Keratinocyte (primary cell): ENCODE measurements at regions not wholly inside any gene's neighbourhood (a gene's known extent, or its start where the extent isn't known, plus 50 kb on each side); places are given as distances from the start of the nearest gene placed in this dataset.

Experiments
- DNase-seq: peaks from one replicate; pipeline ENCODE4 v3.0.0-alpha.2; 2011; ENCODE audit warnings: low read depth, missing footprints, low spot score
- FAIRE-seq: peaks from 2 replicates; lab custom pipeline; 2011; peaks lifted over from hg19 to GRCh38; lab: Jason Lieb, UNC
- H2AFZ ChIP-seq: 2 replicates; pipeline ENCODE4 v1.6.0; 2012; ENCODE audit warnings: low read length, control low read depth, inconsistent platforms; ENCODE audit not compliant: control insufficient read depth
- H3K27ac ChIP-seq: 2 replicates; pipeline ENCODE4 v1.5.1; 2011; ENCODE audit warnings: low read length; ENCODE audit not compliant: control insufficient read depth, insufficient read depth
- H3K27me3 ChIP-seq: 3 replicates; pipeline ENCODE4 v1.6.0; 2011; ENCODE audit warnings: low read length; ENCODE audit not compliant: control insufficient read depth, insufficient read depth; ENCODE audit errors: extremely low read depth
- H3K36me3 ChIP-seq, 2 experiments: 2 replicates in 1 of 2; 3 replicates in 1 of 2; pipeline ENCODE4 v1.5.1; 2011; ENCODE audit warnings: low read length in 2 of 2, mild to moderate bottlenecking in 1 of 2; ENCODE audit not compliant: control insufficient read depth in 2 of 2, insufficient read depth in 2 of 2; ENCODE audit errors: extremely low read depth in 1 of 2
- H3K4me1 ChIP-seq: 3 replicates; pipeline ENCODE4 v1.5.1; 2011; ENCODE audit warnings: low read length; ENCODE audit not compliant: control insufficient read depth, insufficient read depth; ENCODE audit errors: extremely low read depth
- H3K4me2 ChIP-seq: 3 replicates; pipeline ENCODE4 v1.6.0; 2011; ENCODE audit warnings: low read depth, low read length; ENCODE audit not compliant: control insufficient read depth, insufficient read depth; ENCODE audit errors: extremely low read depth
- H3K4me3 ChIP-seq, 3 experiments: fragments of 200-600 bp in 1 of 3; sonication (generic) in 1 of 3; 2 replicates in 2 of 3; 3 replicates in 1 of 3; pipeline ENCODE4 v1.5.1; 2011 to 2016; ENCODE audit warnings: low read length in 3 of 3, mild to moderate bottlenecking in 3 of 3, control low read depth in 2 of 3, inconsistent platforms in 1 of 3, low read depth in 1 of 3, mixed read lengths in 1 of 3, mixed run types in 1 of 3, moderate library complexity in 1 of 3; ENCODE audit not compliant: control insufficient read depth in 2 of 3, insufficient read depth in 2 of 3; ENCODE audit errors: extremely low read depth in 1 of 3
- H3K79me2 ChIP-seq: 2 replicates; pipeline ENCODE4 v1.6.0; 2012; ENCODE audit warnings: low read length; ENCODE audit not compliant: control insufficient read depth, insufficient read depth
- H3K9ac ChIP-seq: 3 replicates; pipeline ENCODE4 v1.6.0; 2011; ENCODE audit warnings: low read length; ENCODE audit not compliant: control insufficient read depth, insufficient read depth; ENCODE audit errors: extremely low read depth
- H3K9me1 ChIP-seq: 3 replicates; pipeline ENCODE4 v1.6.0; 2011; ENCODE audit warnings: low read length; ENCODE audit not compliant: control insufficient read depth, insufficient read depth; ENCODE audit errors: extremely low read depth
- H3K9me3 ChIP-seq: 2 replicates; pipeline ENCODE4 v1.5.1; 2012; ENCODE audit warnings: low read depth, low read length; ENCODE audit not compliant: control insufficient read depth
- H4K20me1 ChIP-seq: 3 replicates; pipeline ENCODE4 v1.6.0; 2011; ENCODE audit warnings: low read length; ENCODE audit not compliant: control insufficient read depth, insufficient read depth; ENCODE audit errors: extremely low read depth
- CTCF ChIP-seq, 3 experiments: IDR thresholded peaks in 1 of 3; conservative IDR thresholded peaks in 1 of 3; optimal IDR thresholded peaks in 1 of 3; 2 replicates in 2 of 3; 3 replicates in 1 of 3; pipeline versions ENCODE3 to v1.5.1; 2011; ENCODE audit warnings: low read length in 3 of 3, mild to moderate bottlenecking in 3 of 3, moderate library complexity in 2 of 3, control low read depth in 1 of 3, inconsistent platforms in 1 of 3; ENCODE audit not compliant: insufficient read depth in 2 of 3; ENCODE audit errors: extremely low read depth in 1 of 3
- EZH2 ChIP-seq: IDR thresholded peaks from one replicate; pipeline ENCODE4 v1.6.1; 2012; ENCODE audit warnings: inconsistent platforms, mild to moderate bottlenecking, low read length, moderate library complexity
- dilution Hi-C: fragments of 300-500 bp; cut with MboI; formaldehyde crosslinking; loops from one replicate; pipeline ENCODE4 v1.7.0; 2020; ENCODE audit warnings: low sequenced_read_pairs; ENCODE audit not compliant: extremely low pct_ligation_motif_present

- H3K36me3 ChIP-seq = no peaks in the 10 kb centered on the region
- no peaks in the 10 kb centered on the region for H3K4me1 ChIP-seq
- TF ChIP-seq EZH2 (no peak), CTCF (optimal IDR thresholded peaks at IDR 0.05 in 1 of 3, IDR thresholded peaks at IDR 0.05 in 1 of 3, conservative IDR thresholded peaks at IDR 0.05 in 1 of 3; ENCODE audit: extremely low read depth in 1 of 3, insufficient read depth in 2 of 3, low read length in 3 of 3) (no peak)
- H3K9me1 ChIP-seq = no peaks in the 10 kb centered on the region
- dilution Hi-C loops = no loop called here
- H3K4me3 ChIP-seq = no peak overlapping the region
- no peaks in the 10 kb centered on the region for H3K9me3 ChIP-seq
- DNase-seq = no peak
- H4K20me1 ChIP-seq = no peaks in the 10 kb centered on the region
- no peak overlapping the region for H3K4me2 ChIP-seq
- H3K27ac ChIP-seq = no peak overlapping the region
- no peak for FAIRE-seq
- no peaks in the 10 kb centered on the region for H3K79me2 ChIP-seq
- no peaks in the 10 kb centered on the region for H3K27me3 ChIP-seq
- no peak overlapping the region for H3K9ac ChIP-seq
- H2AFZ ChIP-seq = no peak overlapping the region
Measured at GRCh38 chr18:27274901-27275300, 89.8 kb upstream of the CHST9 start.

- Histone ChIP-seq H3K36me3 (no peaks in the 10 kb centered on the region), H3K4me2 (no peak overlapping the region), H3K4me1 (no peaks in the 10 kb centered on the region), H2AFZ (no peak overlapping the region), H3K27me3 (no peaks in the 10 kb centered on the region), H3K9me1 (no peaks in the 10 kb centered on the region), H3K27ac (no peak overlapping the region), H3K9ac (no peak overlapping the region), H3K4me3 (no peak overlapping the region), H3K79me2 (no peaks in the 10 kb centered on the region), H3K9me3 (no peaks in the 10 kb centered on the region), H4K20me1 (no peaks in the 10 kb centered on the region)
- dilution Hi-C loops = no loop called here
- FAIRE-seq = no peak
- TF ChIP-seq EZH2 = no peak
- no peak for TF ChIP-seq CTCF (optimal IDR thresholded peaks at IDR 0.05 in 1 of 3, IDR thresholded peaks at IDR 0.05 in 1 of 3, conservative IDR thresholded peaks at IDR 0.05 in 1 of 3; ENCODE audit: extremely low read depth in 1 of 3, insufficient read depth in 2 of 3, low read length in 3 of 3)
- DNase-seq = no peak
Measured at GRCh38 chr18:27270508-27270907, 85.4 kb upstream of the CHST9 start.
